Left kidney (tissue), 1 donor: ENCODE measurements at regions not wholly inside any gene's neighbourhood (a gene's known extent, or its start where the extent isn't known, plus 50 kb on each side); places are given as distances from the start of the nearest gene placed in this dataset.
"Not testable (repeated sequence)": the region's sequence is repeated elsewhere in the genome, so short reads cannot be mapped to it uniquely, and the experiment has no call there.

Experiments
- DNase-seq: peaks from one replicate; pipeline ENCODE4 v3.0.0-alpha.2; 2013

GRCh38 chr10:91088300-91089140 is 131.9 kb upstream of the PCGF5 start:
- no peak for DNase-seq

- no peak for DNase-seq
Measured at GRCh38 chr10:91090761-91091529, 129.5 kb upstream of the PCGF5 start.

- no peak for DNase-seq
Measured at GRCh38 chr10:91091780-91092179, 128.7 kb upstream of the PCGF5 start.

GRCh38 chr10:91096274-91096673 is 124.2 kb upstream of the PCGF5 start:
- no peak for DNase-seq

GRCh38 chr10:91097313-91097712 is 123.2 kb upstream of the PCGF5 start:
- DNase-seq = no peak

- DNase-seq = not testable (repeated sequence)
Measured at GRCh38 chr10:91098021-91098420, 122.4 kb upstream of the PCGF5 start.

GRCh38 chr10:91103384-91104192 is 116.9 kb upstream of the PCGF5 start:
- DNase-seq = no peak

- DNase-seq = no peak
Measured at GRCh38 chr10:91104193-91105041, 116.0 kb upstream of the PCGF5 start.

GRCh38 chr10:91105269-91105668 is 115.2 kb upstream of the PCGF5 start:
- DNase-seq = no peak

- DNase-seq = no peak
Measured at GRCh38 chr10:91108820-91109219, 111.6 kb upstream of the PCGF5 start.

GRCh38 chr10:91111060-91111459 is 109.4 kb upstream of the PCGF5 start:
- DNase-seq = no peak

- no peak for DNase-seq
Measured at GRCh38 chr10:91115618-91116390, 104.7 kb upstream of the PCGF5 start.

GRCh38 chr10:91117505-91117904 is 103.0 kb upstream of the PCGF5 start:
- no peak for DNase-seq

GRCh38 chr10:91120348-91120747 is 100.1 kb upstream of the PCGF5 start:
- no peak for DNase-seq

GRCh38 chr10:91123261-91123660 is 97.2 kb upstream of the PCGF5 start:
- no peak for DNase-seq

- no peak for DNase-seq
Measured at GRCh38 chr10:91124016-91124415, 96.4 kb upstream of the PCGF5 start.

- no peak for DNase-seq
Measured at GRCh38 chr10:91126471-91126870, 94.0 kb upstream of the PCGF5 start.

- no peak for DNase-seq
Measured at GRCh38 chr10:91127341-91128082, 93.0 kb upstream of the PCGF5 start.

GRCh38 chr10:91135113-91135512 is 85.3 kb upstream of the PCGF5 start:
- DNase-seq = no peak

GRCh38 chr10:91137011-91137643 is 83.3 kb upstream of the PCGF5 start:
- no peak for DNase-seq
